GM21381 (cell line): ENCODE measurements at regions not wholly inside any gene's neighbourhood (a gene's known extent, or its start where the extent isn't known, plus 50 kb on each side); places are given as distances from the start of the nearest gene placed in this dataset.

Source experiments
- ATAC-seq: cut with Tn5 transposase; IDR thresholded peaks from one replicate; pipeline ENCODE4 v1.9.1; 2021; ENCODE audit warnings: mild to moderate bottlenecking, moderate library complexity; ENCODE audit not compliant: unreplicated experiment

DNA sequence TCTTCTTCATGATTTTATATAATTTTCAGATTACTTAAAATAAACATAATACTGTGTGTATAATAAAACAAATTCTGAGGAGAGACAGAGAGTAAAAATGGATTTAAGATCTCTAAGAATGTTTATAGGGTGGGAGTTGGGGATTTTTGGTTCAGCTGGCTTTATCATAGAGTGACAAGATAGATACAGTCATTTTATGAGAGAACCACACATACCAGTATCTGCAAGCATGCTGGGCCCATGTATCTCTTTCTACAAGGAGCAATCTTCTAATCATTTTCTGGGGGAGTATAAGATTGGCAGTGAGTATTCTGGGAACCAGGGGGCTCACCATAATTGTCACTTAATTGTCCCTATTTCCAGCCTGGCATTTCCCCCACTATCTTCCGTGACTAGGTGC lies 64.3 kb upstream of the DUSP10 start:
- no peak for ATAC-seq

DNA sequence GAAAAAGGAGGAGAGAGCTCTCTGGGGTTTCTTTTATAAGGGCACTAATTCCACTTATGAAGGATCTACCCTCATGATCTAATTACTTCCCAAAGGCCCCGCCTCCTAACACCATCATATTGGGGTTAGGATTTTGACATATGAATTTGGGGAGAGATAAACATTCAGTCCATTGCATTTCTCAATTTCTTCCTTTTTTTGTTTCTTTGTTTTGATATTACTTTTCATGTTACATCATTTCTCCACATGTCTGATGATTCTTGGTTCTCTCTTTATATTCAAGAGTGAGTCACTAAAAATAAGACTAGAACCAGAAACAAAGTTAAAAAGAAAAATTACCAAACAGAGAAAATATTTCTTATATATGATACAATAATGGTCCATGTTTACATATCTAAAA lies 63.2 kb upstream of the DUSP10 start:
- ATAC-seq, result no peak

DNA sequence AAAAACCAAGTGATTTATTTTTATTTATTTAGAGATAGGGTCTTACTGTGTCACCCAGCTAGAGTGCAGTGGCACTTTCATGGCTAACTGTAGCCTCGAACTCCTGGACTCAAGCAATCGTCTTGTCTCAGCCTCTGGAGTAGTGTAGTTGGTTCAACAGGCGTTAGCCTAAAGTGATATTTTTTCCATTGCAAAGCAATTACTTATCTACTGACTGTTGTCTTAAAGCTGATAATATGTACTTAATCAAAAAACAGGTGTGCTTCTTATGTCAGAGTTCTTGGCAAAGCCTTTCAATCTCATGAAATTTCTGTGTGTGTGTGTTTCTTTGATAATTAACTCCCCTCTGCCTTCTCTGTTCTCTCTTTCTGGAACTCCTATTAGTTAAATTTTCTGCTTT lies 62.4 kb upstream of the DUSP10 start:
- no peak for ATAC-seq

DNA sequence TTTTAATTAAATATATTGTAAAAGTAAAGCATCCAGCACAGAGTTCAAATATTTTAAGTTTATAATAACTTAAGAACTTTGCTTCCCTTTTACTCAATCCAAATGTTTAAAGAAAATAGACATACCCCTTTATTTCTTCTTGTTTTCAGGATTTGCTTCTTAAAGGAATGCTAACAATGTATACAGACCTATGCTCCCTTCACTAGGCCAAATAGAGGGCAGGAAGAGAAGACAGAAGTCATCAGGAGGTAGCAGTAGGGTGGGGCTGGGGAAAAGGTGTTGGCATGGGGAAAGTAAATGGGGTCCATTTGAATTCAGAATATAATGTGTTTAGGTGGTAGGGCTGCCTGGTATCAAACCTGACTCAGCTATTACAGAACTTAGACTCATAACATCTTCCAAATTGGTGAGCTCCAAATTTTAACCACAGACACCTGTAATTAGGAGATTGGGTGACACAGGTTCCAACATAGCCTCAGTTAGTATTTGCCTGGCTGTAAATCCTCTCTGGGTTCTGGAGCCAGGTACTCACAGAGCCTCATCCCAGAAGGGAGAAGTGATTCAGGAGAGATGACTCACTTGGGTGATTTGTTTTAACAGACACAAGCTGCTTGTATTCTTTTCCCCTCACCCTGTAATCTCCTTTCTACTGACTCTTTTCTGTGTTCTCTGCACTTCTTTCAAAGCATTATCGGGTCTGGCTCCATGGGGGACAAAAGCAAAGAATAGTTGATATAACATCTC lies 60.1 kb upstream of the DUSP10 start:
- no peak for ATAC-seq

DNA sequence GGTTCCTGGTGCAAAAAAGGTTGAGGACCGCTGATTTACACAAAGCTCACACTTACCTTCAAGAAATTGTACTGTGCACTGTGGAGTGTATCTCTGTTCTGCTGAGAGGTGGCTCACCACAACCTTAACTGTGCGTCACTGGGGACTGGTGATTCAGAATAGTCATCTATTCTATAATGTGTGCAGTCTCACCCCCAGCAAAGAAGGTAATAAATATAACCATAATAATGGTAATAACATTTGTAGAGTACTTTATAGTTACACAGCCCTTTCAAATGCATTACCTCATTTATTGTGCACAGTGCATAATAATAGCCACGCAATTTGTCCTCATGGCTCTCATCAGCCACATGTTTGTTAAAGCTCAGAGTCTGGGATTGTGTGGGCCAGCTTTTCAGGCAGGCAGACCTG lies 59.4 kb upstream of the DUSP10 start:
- ATAC-seq, result peak; percentile 22

DNA sequence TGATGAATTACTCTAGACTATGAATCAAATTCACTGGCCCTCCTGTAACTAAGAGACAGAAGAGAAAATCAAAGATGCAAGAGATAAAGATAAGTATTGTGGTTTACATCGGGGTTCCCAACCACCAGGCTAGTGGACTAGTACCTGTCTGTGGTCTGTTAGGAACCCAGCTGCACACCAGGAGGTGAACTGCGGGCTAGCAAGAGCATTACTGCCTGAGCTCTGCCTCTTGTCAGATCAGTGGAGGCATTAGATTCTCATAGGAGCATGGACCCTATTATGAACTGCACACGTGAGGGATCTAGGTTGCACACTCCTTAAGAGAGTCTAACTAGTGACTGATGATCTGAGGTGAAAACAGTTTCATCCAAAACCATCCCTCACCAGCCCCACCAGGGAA lies 58.9 kb upstream of the DUSP10 start:
- ATAC-seq, result peak; percentile 47

DNA sequence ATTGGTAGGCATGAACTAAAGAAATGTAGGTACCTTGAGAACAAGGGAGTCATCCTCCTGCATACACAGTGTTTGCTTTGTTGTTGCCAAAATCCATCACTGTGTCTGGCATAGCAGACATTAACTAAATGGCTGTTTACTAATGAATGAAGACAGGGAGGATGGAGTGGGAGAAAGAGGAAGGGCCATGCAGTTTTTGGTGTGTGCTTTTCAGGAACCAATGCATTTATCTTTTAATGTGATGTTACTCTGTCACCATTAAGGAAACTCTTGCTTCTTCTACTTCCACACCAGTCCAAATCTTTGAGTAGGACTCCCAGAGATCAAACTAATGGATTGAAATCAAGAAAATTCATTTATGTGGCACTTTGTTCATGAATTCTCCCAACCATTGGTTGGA lies 55.6 kb upstream of the DUSP10 start:
- no peak for ATAC-seq

DNA sequence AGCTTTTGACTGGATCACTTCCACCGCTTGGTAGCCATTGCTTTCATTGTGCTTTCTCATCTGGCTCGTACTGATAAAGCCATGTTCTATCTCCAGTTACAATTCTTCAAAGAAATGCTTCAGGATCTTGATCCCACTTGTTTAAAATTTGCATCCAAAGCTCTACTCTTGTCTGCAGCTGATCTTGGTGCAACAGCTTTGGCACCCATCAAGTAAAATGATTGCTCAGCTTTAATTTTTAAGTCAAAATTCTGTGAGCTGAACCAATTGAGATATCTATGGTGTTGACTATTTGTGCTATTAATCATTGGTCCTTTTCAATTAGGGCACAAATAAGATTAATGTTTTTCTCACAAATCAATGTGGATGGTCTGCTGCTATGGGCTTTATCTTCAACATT lies 54.8 kb upstream of the DUSP10 start:
- ATAC-seq, result no peak

DNA sequence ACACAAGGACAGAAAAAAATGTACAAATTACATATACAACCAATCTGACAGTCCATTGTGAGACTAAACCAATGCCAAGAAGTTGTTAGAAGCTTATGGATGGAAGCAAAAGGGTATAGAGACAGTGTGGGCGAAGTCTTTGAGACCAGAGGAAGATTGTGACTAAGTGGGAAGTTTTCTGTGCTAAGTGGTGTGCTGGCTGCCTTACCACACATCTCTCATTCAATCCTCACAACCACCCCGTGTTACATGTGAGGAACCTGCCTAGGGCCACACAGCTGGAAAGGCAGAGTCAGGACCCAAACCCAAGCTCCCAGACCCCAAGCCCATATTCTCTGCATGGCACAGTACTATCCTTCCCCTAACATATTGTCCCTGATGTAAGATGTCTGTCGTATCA lies 53.5 kb upstream of the DUSP10 start:
- ATAC-seq, result no peak

DNA sequence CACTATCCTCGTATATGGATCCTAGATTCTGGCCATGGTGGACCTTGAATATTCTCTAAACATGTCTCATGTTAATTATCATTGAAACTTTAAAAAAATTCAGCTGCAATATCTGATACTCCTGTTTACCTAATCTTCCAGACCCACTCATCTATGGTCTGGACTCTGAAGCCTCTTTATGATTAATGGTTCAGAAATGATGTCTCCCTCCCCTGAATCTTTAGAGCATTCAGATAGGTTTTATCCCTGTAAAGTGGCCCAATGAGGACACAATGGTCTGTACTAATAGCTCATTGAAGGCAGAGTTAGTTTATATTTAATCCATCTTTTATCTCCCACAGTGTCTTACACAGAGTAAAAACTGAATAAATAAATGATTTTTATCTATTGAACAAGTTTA lies 53.0 kb upstream of the DUSP10 start:
- no peak for ATAC-seq

DNA sequence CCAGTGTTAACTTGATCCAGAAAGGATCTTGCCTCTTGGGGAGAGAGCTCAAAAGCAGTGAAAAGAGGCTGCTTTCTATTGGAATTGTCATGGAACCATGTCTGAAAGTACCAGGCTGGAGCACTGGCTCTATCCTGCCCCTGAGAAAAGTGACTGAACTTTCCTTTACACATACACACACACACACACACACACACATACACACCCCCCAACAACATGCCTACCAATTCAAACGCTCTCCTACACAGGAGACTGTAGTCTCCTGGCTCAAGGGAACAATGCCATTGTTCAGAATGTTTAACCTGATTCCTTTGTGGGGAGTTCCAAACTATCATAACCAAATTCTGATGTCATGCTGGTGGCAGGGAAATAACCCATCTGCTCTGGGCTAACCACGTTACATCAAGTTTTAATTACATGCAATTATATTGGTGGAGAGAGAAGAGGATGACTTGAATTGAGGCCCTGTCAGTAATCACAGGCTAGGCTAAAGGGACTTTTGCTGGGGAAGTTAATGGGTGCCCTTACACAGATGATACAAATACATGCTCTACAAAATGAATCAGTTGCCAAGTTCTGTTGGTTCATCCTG lies 52.3 kb upstream of the DUSP10 start:
- ATAC-seq, result peak; percentile 44

DNA sequence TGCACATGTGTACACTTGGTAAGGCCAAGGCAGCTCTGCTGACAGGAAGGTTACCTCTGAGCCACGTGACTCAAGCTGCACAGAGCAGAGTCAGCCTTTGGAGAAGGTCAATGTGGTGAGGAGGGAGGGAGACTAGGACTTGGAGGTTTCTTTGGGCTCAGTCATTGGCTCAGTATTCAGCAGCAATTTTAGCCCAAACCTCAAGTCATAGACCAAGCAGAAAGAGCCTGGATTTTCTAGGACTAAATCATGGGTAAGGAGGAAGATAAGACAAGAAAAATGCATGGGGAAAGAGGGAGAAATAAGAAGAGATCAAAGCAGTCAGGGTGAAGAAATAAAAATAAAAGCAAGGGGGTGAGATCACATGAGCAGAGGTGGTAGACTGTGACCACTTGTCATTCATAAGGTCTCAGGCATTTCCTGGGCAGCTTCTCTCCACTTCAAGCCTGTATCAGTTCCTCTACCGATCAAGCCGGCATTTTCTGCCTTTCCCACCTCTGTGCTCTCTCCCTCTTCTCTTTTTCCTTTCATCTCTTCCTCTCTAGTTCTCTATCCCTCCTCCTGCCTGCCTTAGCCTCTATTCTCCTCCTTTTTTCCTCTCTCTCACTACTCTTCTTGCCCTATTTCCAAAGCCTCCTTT lies 51.7 kb upstream of the DUSP10 start:
- peak; percentile 89 for ATAC-seq

DNA sequence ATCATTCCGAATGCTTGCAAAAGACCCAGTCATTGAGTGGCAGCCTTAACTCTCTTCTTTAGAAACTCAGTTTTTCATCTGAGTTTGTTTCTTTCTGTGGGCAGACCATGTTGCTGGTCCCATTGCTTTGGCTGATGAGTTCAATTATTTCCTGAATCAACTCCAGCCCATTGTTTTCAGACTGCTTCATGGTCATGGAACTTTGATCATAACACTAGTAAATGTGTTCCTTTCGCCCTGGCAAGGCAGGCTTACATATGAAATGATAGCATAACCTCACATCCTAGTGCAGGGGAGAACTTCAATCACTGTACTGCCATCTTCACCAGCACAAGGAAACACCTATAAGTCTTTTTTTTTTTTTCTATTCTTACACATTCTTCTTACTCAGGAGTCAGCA lies 50.0 kb upstream of the DUSP10 start:
- ATAC-seq, result no peak
